CMK (cell line): ENCODE measurements at regions not wholly inside any gene's neighbourhood (a gene's known extent, or its start where the extent isn't known, plus 50 kb on each side); places are given as distances from the start of the nearest gene placed in this dataset.
A peak's percentile ranks its signal among the peaks of the same experiment; 100 is the strongest.
"Not testable (repeated sequence)": the region's sequence is repeated elsewhere in the genome, so short reads cannot be mapped to it uniquely, and the experiment has no call there.

Source experiments
- DNase-seq: peaks from one replicate; pipeline ENCODE4 v3.0.0-alpha.2; 2010; ENCODE audit warnings: low read depth

GRCh38 chr12:131214936-131215335, 261.2 kb downstream of the ADGRD1 start:
- not testable (repeated sequence) for DNase-seq

GRCh38 chr12:131216587-131216986, 262.9 kb downstream of the ADGRD1 start:
- not testable (repeated sequence) for DNase-seq

- no peak for DNase-seq
These were observed 263.4 kb downstream of the ADGRD1 start for GRCh38 chr12:131217024-131217586.

GRCh38 chr12:131218026-131218922, 264.6 kb downstream of the ADGRD1 start:
- DNase-seq: no peak

GRCh38 chr12:131218923-131219669, 265.4 kb downstream of the ADGRD1 start:
- DNase-seq: no peak

- no peak for DNase-seq
These were observed 266.1 kb downstream of the ADGRD1 start for GRCh38 chr12:131219670-131220330.

GRCh38 chr12:131220331-131220685, 266.6 kb downstream of the ADGRD1 start:
- DNase-seq: no peak

GRCh38 chr12:131221061-131221956, 267.6 kb downstream of the ADGRD1 start:
- DNase-seq: no peak

GRCh38 chr12:131221957-131222328, 268.2 kb downstream of the ADGRD1 start:
- DNase-seq: no peak

- peak; percentile 62 for DNase-seq
These were observed 268.8 kb downstream of the ADGRD1 start for GRCh38 chr12:131222329-131223139.

GRCh38 chr12:131223171-131223761, 269.6 kb downstream of the ADGRD1 start:
- no peak for DNase-seq

GRCh38 chr12:131223791-131224225, 270.1 kb downstream of the ADGRD1 start:
- DNase-seq: no peak

GRCh38 chr12:131224226-131225065, 270.7 kb downstream of the ADGRD1 start:
- peak; percentile 49 for DNase-seq

GRCh38 chr12:131225066-131225380, 271.3 kb downstream of the ADGRD1 start:
- DNase-seq: not testable (repeated sequence)

GRCh38 chr12:131226345-131227265, 272.9 kb downstream of the ADGRD1 start:
- no peak for DNase-seq

GRCh38 chr12:131227641-131228040, 273.9 kb downstream of the ADGRD1 start:
- DNase-seq: not testable (repeated sequence)

GRCh38 chr12:131229079-131229425, 275.3 kb downstream of the ADGRD1 start:
- DNase-seq: not testable (repeated sequence)
